Activated naive CD8-positive, alpha-beta T cell treated with anti-CD3 and anti-CD28 coated beads, Interleukin-2, amount 50 U/mL, for 24 hours (primary cell): ENCODE measurements at regions not wholly inside any gene's neighbourhood (a gene's known extent, or its start where the extent isn't known, plus 50 kb on each side); places are given as distances from the start of the nearest gene placed in this dataset.

Experiments
- ATAC-seq: fragments of 150-1000 bp; cut with Tn5 transposase; one replicate; pipeline ENCODE4 v1.10.0; 2021
- DNase-seq: peaks from one replicate; pipeline ENCODE4 v3.0.0; 2021
- H3K27ac Mint-ChIP-seq: one replicate; pipeline ENCODE4 v1.8.0; 2021; ENCODE audit warnings: mild to moderate bottlenecking, mixed read lengths
- H3K27me3 Mint-ChIP-seq: one replicate; pipeline ENCODE4 v1.8.0; 2021; ENCODE audit warnings: mixed read lengths
- H3K36me3 Mint-ChIP-seq: one replicate; pipeline ENCODE4 v1.8.0; 2021; ENCODE audit warnings: low read depth, mixed read lengths
- H3K4me1 Mint-ChIP-seq: one replicate; pipeline ENCODE4 v1.8.0; 2021; ENCODE audit warnings: mixed read lengths
- H3K4me3 Mint-ChIP-seq: one replicate; pipeline ENCODE4 v1.8.0; 2021; ENCODE audit warnings: mild to moderate bottlenecking, moderate library complexity, mixed read lengths
- H3K9me3 Mint-ChIP-seq: one replicate; pipeline ENCODE4 v1.8.0; 2021; ENCODE audit warnings: mixed read lengths

DNA sequence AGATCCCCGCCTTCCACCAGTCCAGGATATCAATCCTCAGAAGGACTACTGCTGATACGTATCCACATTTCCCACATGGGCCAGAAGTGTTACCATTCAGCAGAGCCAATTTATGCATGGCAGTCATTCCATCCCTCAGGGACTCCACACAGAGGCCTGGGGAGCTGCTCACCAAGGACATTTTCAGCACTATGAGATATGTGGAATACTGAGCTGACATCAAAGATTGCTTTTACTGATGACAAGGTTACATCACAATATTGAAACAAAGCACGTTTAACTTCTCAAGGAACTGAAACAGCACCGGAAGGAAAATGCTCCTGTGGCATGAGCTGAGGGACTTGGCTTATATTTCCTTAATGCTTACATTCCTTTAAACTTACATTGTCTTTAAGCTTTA is 335.1 kb downstream of the BMPER start:
- ATAC-seq (no peak), DNase-seq (no peak)
- H3K27me3 Mint-ChIP-seq = no peaks in the 10 kb centered on the region
- no peaks in the 10 kb centered on the region for H3K4me1 Mint-ChIP-seq
- H3K4me3 Mint-ChIP-seq = no peak overlapping the region
- no peaks in the 10 kb centered on the region for H3K36me3 Mint-ChIP-seq
- no peak overlapping the region for H3K27ac Mint-ChIP-seq
- peaks cover 4% of the 10 kb centered on the region for H3K9me3 Mint-ChIP-seq

DNA sequence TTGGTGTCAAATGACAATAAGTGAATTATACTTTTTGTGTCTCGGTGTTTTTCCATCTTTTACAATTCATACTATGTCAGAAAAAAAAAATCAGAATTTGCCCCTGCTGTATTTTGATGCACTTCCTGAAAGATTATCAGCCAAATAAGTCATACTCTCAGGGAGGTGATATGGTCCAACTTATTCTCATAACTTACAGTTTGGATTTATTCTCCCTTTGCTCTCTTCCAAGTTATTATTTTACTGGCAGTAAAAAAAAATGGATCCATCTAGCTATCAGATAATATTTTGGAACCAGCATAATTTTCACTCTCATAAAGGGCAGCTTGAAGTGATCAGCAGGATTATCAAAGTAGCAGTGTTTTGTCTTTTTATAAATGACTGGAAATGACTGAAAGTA is 337.1 kb downstream of the BMPER start:
- H3K4me1 Mint-ChIP-seq = no peaks in the 10 kb centered on the region
- DNase-seq (no peak), ATAC-seq (no peak)
- no peak overlapping the region for H3K27ac Mint-ChIP-seq
- peaks cover 4% of the 10 kb centered on the region for H3K9me3 Mint-ChIP-seq
- no peaks in the 10 kb centered on the region for H3K27me3 Mint-ChIP-seq
- H3K4me3 Mint-ChIP-seq = no peak overlapping the region
- no peaks in the 10 kb centered on the region for H3K36me3 Mint-ChIP-seq

DNA sequence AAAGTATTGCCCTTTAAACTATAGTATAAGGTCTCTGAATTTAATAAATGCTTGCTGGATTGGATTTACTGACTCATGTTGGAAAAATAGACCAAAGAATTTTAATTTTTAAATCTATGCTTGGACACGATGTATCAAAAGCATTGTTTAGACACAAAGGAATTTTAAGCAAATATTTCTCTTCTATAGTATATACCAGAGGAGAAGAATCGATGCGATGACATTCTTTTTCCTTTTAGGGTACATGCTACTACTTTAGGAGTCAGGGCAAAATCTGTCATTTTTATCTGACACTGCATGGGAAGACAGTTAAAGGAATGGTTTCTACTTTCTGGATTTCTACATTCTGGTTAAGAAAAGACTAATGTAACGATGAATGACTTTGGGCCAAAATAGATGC is 339.9 kb downstream of the BMPER start:
- Mint-ChIP-seq H3K36me3 (no peaks in the 10 kb centered on the region), H3K27me3 (no peaks in the 10 kb centered on the region), H3K4me3 (no peak overlapping the region), H3K4me1 (no peaks in the 10 kb centered on the region), H3K9me3 (no peaks in the 10 kb centered on the region), H3K27ac (no peak overlapping the region)
- ATAC-seq (no peak), DNase-seq (no peak)

DNA sequence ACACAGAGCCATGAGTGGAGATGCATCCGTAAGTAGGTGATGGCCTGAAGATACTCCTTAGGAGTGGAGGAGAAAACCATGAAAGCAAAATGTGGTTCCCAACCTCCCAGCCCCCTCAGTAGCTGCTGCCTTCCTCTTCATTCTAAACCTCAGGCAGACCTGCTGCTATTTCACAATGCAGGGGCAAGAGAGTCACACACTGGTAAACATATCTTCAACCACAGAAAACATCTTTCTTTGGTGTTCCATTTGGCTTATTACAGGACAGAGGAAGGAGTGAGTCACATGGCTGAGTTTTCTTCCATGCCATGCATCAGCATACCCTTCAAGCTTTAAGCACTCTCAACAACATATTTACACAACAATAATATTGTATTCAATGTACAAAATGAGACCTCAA is 342.1 kb downstream of the BMPER start:
- Mint-ChIP-seq H3K27ac (no peak overlapping the region), H3K4me3 (no peak overlapping the region), H3K9me3 (no peaks in the 10 kb centered on the region), H3K36me3 (no peaks in the 10 kb centered on the region), H3K4me1 (no peaks in the 10 kb centered on the region), H3K27me3 (no peaks in the 10 kb centered on the region)
- ATAC-seq (no peak), DNase-seq (no peak)

DNA sequence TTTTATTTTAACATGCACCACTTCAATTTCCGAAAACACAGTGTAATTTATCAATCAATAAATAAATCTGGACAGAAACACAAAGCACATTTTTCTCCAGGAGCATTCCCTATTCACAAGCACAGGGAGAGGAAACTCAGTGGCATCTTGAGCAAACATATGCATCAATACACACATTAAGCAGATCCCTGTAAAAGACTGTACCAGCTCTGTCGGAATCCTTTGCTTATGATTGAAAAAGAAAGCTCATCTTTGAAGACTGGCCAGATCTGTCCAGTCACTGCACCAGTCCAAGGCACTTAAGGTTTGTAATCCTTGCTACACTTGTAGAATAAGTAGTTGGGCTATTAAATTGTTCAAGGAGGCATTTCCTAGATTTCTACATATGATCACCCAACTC is 343.9 kb downstream of the BMPER start:
- no peak for ATAC-seq
- no peak for DNase-seq
- Mint-ChIP-seq H3K4me1 (no peaks in the 10 kb centered on the region), H3K4me3 (no peak overlapping the region), H3K27me3 (no peaks in the 10 kb centered on the region), H3K36me3 (no peaks in the 10 kb centered on the region), H3K27ac (no peak overlapping the region), H3K9me3 (no peaks in the 10 kb centered on the region)

DNA sequence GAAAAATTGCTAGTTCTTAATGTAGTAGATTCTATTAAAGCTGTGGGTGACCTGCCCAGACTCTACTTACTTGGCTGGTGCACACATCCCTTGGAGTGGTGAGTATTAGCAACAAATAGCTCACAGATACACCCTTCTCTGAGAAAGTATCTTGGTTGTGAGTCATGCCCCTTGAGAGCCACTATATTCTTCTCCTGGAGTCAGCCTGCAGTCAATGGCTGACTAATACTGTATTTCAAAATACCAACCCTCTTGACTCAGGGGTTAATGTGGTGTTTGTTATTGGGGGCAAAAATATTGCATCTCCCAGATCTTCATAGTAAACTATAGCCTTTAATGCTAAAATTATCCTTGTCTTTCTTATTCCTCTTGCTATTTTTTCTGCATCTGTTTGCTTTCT is 354.9 kb downstream of the BMPER start:
- ATAC-seq (no peak), DNase-seq (no peak)
- Mint-ChIP-seq H3K4me1 (no peaks in the 10 kb centered on the region), H3K27me3 (no peaks in the 10 kb centered on the region), H3K9me3 (peaks cover 5% of the 10 kb centered on the region), H3K36me3 (no peaks in the 10 kb centered on the region), H3K4me3 (no peak overlapping the region), H3K27ac (no peak overlapping the region)

DNA sequence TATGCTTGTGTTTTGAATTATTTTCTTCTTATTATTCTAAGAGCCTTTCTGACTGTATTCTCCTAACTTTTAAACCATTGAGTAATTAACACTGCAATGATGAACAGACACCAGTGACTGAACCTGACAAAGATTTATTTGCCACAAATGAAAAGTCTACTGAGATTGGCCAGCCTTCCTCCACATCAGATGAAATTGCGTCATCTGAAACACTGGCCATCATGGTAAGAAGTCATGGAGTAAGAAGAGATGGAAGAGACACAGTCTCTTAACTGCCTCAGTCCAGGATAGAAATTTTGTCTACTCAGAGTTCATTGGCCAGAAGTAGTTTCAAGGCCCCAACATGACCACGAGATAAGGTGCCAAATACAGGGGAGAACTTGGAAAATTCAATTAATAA is 357.8 kb downstream of the BMPER start:
- no peak overlapping the region for H3K4me3 Mint-ChIP-seq
- no peak for ATAC-seq
- no peak for DNase-seq
- no peaks in the 10 kb centered on the region for H3K36me3 Mint-ChIP-seq
- no peak overlapping the region for H3K27ac Mint-ChIP-seq
- H3K9me3 Mint-ChIP-seq = peaks cover 7% of the 10 kb centered on the region
- H3K27me3 Mint-ChIP-seq = no peaks in the 10 kb centered on the region
- no peaks in the 10 kb centered on the region for H3K4me1 Mint-ChIP-seq

DNA sequence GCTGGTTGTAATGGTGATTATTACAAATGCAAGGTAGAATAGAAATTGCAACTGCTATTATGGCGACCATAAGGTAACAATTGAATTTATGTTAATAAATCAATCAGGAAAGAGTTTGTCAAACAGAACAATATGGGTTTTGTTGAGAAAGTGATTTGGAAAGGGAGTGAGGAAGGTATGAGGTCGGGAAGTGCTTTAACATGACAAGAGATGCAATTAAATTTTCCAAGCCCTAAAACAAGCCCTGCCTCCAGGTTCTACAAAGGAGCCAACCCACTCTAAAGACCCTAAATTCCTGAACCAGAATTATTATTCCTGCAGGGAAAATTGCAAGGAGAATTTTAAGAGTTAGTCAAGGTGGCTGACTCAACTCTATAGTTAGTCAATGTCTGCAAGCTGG is 363.7 kb downstream of the BMPER start:
- ATAC-seq = no peak

DNA sequence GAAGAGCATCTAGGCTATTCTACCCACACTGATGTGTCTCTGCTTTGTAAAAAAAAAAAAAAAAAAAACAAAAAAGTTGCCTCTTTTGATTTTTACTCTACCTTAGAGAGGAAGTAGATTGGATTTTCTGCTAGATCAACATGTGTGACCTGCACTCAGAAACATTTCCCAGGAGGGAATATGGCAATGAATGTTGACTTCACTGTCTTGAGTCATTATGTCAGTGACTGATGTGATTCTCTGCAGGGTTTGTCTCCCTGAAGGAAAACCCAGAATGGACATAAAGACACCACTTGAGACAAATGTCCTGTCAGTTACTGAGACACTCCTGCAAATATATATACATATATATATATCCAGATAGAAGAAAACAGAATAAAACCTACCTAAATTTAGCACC is 370.3 kb downstream of the BMPER start:
- DNase-seq (no peak), ATAC-seq (no peak)
- no peaks in the 10 kb centered on the region for H3K4me1 Mint-ChIP-seq
- H3K27me3 Mint-ChIP-seq = no peaks in the 10 kb centered on the region
- H3K36me3 Mint-ChIP-seq = no peaks in the 10 kb centered on the region
- H3K4me3 Mint-ChIP-seq = no peak overlapping the region
- H3K27ac Mint-ChIP-seq = no peak overlapping the region
- no peaks in the 10 kb centered on the region for H3K9me3 Mint-ChIP-seq

More for the DNA sequence above, 363.7 kb downstream of the BMPER start:
- Mint-ChIP-seq H3K9me3 (peaks cover 7% of the 10 kb centered on the region), H3K27me3 (no peaks in the 10 kb centered on the region), H3K27ac (no peak overlapping the region), H3K4me1 (no peaks in the 10 kb centered on the region), H3K4me3 (no peak overlapping the region), H3K36me3 (no peaks in the 10 kb centered on the region)
- DNase-seq = no peak

DNA sequence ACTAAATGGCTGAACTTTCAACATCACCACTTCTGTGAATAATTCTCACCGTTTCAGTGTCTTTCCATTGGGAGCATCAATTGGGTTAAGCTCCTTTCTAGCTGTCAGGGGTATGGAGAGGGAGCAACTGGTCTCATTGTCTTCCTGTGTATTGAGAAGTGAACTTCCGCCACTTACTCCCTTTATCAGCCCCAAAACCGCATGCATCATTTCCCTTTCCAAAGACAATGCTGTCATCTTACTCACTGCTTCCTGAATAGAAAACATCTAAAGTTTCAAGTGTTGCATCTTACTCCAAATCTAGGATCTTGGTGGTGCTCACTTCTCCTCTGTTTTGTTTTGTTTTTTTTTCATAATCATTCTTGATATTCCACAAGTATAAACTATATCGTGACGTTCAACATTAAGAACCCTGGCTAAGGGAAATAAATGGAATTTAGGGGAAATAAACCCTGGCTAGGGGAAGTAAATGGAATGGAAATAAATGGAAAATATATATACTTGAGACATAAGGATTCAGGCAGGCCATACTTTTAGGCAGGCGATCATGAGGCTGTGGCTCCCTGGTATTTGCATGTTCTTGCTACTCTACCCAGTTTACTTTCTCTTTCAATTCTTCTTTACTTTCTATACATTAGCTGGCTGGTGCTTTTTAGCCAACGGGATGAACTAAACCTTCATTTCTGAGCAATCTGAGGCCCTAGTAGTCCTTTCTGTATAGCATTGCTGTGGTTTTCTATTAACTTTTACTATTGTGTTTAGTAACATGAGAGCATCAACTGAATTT is 371.9 kb downstream of the BMPER start:
- H3K4me3 Mint-ChIP-seq = no peak overlapping the region
- no peak overlapping the region for H3K27ac Mint-ChIP-seq

DNA sequence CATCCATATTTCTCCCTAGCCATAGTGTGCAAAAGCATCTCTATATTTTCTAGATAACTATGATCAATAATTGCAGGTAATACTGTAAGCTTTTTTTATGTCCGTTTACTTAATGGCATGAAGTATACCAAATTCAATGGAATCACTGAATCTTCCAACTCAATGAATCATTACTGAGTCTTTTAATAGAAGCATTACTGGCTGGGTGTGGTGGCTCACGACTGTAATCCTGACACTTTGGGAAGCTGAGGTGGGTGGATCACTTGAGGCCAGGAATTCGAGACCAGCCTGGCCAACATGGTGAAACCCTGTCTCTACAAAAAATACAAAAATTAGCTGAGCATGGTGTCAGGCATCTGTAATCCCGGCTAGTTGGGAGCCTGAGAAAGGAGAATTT is 372.5 kb downstream of the BMPER start:
- ATAC-seq (no peak), DNase-seq (no peak)
- Mint-ChIP-seq H3K27ac (no peak overlapping the region), H3K27me3 (no peaks in the 10 kb centered on the region), H3K4me3 (no peak overlapping the region), H3K9me3 (peaks cover 5% of the 10 kb centered on the region), H3K36me3 (no peaks in the 10 kb centered on the region), H3K4me1 (no peaks in the 10 kb centered on the region)

More for the DNA sequence above, 371.9 kb downstream of the BMPER start:
- no peaks in the 10 kb centered on the region for H3K36me3 Mint-ChIP-seq
- ATAC-seq = no peak
- no peak for DNase-seq
- no peaks in the 10 kb centered on the region for H3K9me3 Mint-ChIP-seq
- H3K27me3 Mint-ChIP-seq = no peaks in the 10 kb centered on the region
- no peaks in the 10 kb centered on the region for H3K4me1 Mint-ChIP-seq

DNA sequence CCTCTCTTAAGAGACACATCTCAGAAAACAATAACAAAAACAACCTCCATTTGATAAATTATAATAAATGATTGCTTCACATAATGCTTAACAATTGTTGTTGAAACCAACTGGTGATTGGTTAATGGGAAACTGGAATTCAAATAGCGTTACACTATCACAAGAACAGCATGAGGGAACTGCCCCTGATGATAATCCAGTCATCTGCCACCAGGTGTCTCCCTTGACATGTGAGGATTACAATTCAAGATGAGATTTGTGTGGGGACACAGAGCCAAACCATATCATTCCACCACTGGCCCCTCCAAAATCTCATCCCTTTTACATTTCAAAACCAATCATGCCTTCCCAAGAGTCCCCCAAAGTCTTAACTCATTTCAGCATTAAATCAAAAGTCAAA is 375.9 kb downstream of the BMPER start:
- Mint-ChIP-seq H3K27ac (no peak overlapping the region), H3K4me3 (no peak overlapping the region), H3K4me1 (no peaks in the 10 kb centered on the region), H3K9me3 (peaks cover 8% of the 10 kb centered on the region), H3K36me3 (no peaks in the 10 kb centered on the region), H3K27me3 (no peaks in the 10 kb centered on the region)
- no peak for ATAC-seq
- DNase-seq = no peak

DNA sequence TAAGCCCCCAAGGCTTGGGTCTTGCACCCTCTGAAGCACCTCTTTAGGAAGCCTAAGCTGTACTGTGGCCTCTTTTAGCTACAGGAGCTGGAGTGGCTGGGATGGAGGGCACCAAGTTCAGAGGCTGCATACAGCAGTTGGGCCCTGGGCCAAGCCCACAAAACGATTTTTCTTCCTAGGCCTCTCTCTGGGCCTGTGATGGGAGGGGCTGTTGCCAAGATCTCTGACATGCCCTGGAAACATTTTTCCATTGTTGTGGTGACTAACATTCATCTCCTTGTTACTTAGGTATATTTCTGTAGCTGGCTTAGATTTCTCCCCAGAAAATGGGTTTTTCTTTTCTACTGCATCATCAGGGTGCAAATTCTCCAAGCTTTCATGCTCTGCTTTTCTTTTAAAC is 375.7 kb upstream of the NPSR1 start:
- no peaks in the 10 kb centered on the region for H3K27me3 Mint-ChIP-seq

DNA sequence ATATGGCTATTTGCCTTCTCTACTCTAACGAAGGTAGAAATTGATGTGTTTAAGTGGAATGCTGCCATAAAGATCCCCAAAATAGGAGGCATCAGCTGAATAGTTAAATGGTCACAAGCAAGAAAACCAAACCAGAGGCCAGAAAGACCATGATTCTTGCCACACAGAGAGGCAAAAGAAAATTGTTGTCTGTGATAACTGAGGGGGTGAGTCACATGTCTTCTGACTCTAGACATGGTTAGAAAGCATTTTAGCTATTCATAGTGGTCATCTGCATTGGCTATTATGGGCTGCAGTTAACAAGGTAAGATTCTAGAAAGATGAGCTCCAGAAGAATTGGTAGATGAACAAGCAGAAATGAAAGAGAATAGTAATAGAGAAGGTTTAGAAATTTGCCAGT is 361.4 kb upstream of the NPSR1 start:
- no peak for ATAC-seq
- H3K4me1 Mint-ChIP-seq = no peaks in the 10 kb centered on the region
- DNase-seq = no peak
- H3K4me3 Mint-ChIP-seq = no peak overlapping the region
- no peak overlapping the region for H3K27ac Mint-ChIP-seq
- H3K27me3 Mint-ChIP-seq = no peaks in the 10 kb centered on the region
- H3K36me3 Mint-ChIP-seq = no peaks in the 10 kb centered on the region
- H3K9me3 Mint-ChIP-seq = peaks cover 7% of the 10 kb centered on the region

More for the DNA sequence above, 375.7 kb upstream of the NPSR1 start:
- ATAC-seq (no peak), DNase-seq (no peak)
- no peaks in the 10 kb centered on the region for H3K4me1 Mint-ChIP-seq
- H3K27ac Mint-ChIP-seq = no peak overlapping the region
- no peaks in the 10 kb centered on the region for H3K36me3 Mint-ChIP-seq
- peaks cover 8% of the 10 kb centered on the region for H3K9me3 Mint-ChIP-seq
- no peak overlapping the region for H3K4me3 Mint-ChIP-seq

DNA sequence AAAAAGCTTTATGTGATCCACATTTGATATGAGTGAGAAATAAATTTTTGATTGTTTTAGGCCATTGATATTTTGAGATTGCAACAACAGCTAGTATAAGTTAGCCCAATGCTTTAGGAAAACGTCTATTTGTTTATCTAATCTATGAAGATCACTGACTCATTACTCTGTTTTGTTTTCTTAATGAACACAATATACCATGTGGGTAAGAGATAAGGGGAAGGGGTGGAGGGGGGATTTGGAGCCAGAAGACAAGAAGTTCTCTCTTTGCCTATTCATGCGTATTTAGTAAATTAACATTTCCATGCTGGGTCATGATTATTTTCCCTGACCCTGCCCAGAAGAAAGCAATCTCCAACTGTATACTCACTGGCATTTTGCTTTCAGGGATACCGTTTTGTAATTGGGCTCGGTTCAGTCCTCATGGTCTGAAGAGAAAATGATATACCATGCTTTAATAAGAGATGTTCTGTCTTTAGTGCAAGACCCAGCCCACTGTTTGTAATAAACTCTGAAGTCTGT is 359.5 kb upstream of the NPSR1 start:
- Mint-ChIP-seq H3K27me3 (no peaks in the 10 kb centered on the region), H3K4me3 (no peak overlapping the region), H3K4me1 (no peaks in the 10 kb centered on the region), H3K27ac (no peak overlapping the region), H3K9me3 (peaks cover 3% of the 10 kb centered on the region), H3K36me3 (no peaks in the 10 kb centered on the region)
- DNase-seq (no peak), ATAC-seq (no peak)

DNA sequence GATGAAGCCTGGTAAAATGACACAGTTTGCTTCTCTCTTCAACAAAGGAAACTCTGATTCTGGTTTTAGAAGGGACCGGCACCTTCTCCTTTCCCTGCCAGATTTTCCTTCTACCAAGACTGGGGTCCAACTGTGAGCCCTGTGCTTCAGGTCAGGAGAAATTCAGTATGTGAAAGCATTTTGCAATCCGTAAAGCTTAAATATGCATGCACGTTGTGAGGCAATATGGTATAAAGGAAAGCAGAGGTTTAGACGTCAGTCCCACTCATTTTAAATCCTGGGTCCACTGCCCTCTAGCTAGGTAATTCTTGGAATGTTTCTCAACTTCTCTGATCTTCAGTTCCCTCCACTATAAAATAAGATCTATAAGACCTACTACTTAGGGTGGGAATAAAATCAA is 359.0 kb upstream of the NPSR1 start:
- Mint-ChIP-seq H3K36me3 (no peaks in the 10 kb centered on the region), H3K27me3 (no peaks in the 10 kb centered on the region), H3K4me1 (no peaks in the 10 kb centered on the region), H3K27ac (no peak overlapping the region), H3K9me3 (no peaks in the 10 kb centered on the region), H3K4me3 (no peak overlapping the region)
- no peak for ATAC-seq
- DNase-seq = no peak
